ENCODE measurements at regions not wholly inside any gene's neighbourhood (a gene's known extent, or its start where the extent isn't known, plus 50 kb on each side); places are given as distances from the start of the nearest gene placed in this dataset.

GRCh38 chr17:74152591-74153455, 50.7 kb upstream of the RPL38 start:
- DNase-seq: no peak
- TF ChIP-seq CTCF (IDR thresholded peaks at IDR 0.05): no peak
- no peak overlapping the region for H3K27ac ChIP-seq
- no peaks in the 10 kb centered on the region for H3K36me3 ChIP-seq
- ATAC-seq: no peak
- no peaks in the 10 kb centered on the region for H3K27me3 ChIP-seq (ENCODE audit: low read depth)
- H3K9me3 ChIP-seq: no peaks in the 10 kb centered on the region
- no peaks in the 10 kb centered on the region for H3K4me1 ChIP-seq
- intact Hi-C loops (cut with DNase I): no loop called here
- no peak overlapping the region for H3K4me3 ChIP-seq

GRCh38 chr17:74153456-74153810, 50.0 kb upstream of the RPL38 start:
- Histone ChIP-seq H3K9me3 (no peaks in the 10 kb centered on the region), H3K27ac (no peak overlapping the region), H3K36me3 (no peaks in the 10 kb centered on the region), H3K4me1 (no peaks in the 10 kb centered on the region), H3K27me3 (ENCODE audit: low read depth) (no peaks in the 10 kb centered on the region), H3K4me3 (no peak overlapping the region)
- TF ChIP-seq CTCF (IDR thresholded peaks at IDR 0.05): no peak
- DNase-seq: no peak
- intact Hi-C loops (cut with DNase I): no loop called here
- ATAC-seq: no peak
